CD14-positive monocyte (primary cell): ENCODE measurements at regions not wholly inside any gene's neighbourhood (a gene's known extent, or its start where the extent isn't known, plus 50 kb on each side); places are given as distances from the start of the nearest gene placed in this dataset.

ENCODE experiments used
- DNase-seq, 3 donors: peaks; one replicate each; pipeline ENCODE4 v3.0.0-alpha.2; 2011 to 2022
- H2AFZ ChIP-seq: 2 replicates; pipeline ENCODE4 v1.6.0; 2012; ENCODE audit warnings: mild to moderate bottlenecking, low read depth, low read length, inconsistent platforms; ENCODE audit not compliant: insufficient read depth, poor library complexity, severe bottlenecking
- H3K27ac ChIP-seq, 2 donors: 1 replicate in 1 of 2; 2 replicates in 1 of 2; pipeline ENCODE4 v1.5.1; 2012 to 2013; ENCODE audit warnings: low read length in 2 of 2, control low read depth in 1 of 2, inconsistent platforms in 1 of 2, low read depth in 1 of 2, mild to moderate bottlenecking in 1 of 2
- H3K27me3 ChIP-seq, 2 donors: one replicate each; pipeline versions ENCODE4 v1.6.0 to v1.6.1; 2011 to 2013; ENCODE audit warnings: low read length in 2 of 2; ENCODE audit not compliant: control insufficient read depth in 2 of 2, insufficient read depth in 2 of 2
- H3K36me3 ChIP-seq, 2 donors: replicated peaks in 1 of 2; 1 replicate in 1 of 2; 2 replicates in 1 of 2; pipeline versions ENCODE4 v1.5.1 to v1.6.1; 2012 to 2013; ENCODE audit warnings: low read length in 2 of 2, control low read depth in 1 of 2, inconsistent platforms in 1 of 2, mild to moderate bottlenecking in 1 of 2; ENCODE audit not compliant: insufficient read depth in 2 of 2, control insufficient read depth in 1 of 2
- H3K4me1 ChIP-seq, 2 donors: 1 replicate in 1 of 2; 2 replicates in 1 of 2; pipeline versions ENCODE4 v1.5.1 to v1.6.1; 2012 to 2013; ENCODE audit warnings: low read length in 2 of 2, control low read depth in 1 of 2, inconsistent platforms in 1 of 2, mild to moderate bottlenecking in 1 of 2, moderate library complexity in 1 of 2; ENCODE audit not compliant: insufficient read depth in 2 of 2, control insufficient read depth in 1 of 2
- H3K4me2 ChIP-seq: replicated peaks from 2 replicates; pipeline ENCODE3; 2012; ENCODE audit warnings: low read length, moderate library complexity, mild to moderate bottlenecking; ENCODE audit not compliant: poor library complexity, severe bottlenecking; ENCODE audit errors: extremely low read depth
- H3K4me3 ChIP-seq, 3 experiments: fragments of 200-600 bp in 1 of 3; sonication (generic) in 1 of 3; replicated peaks in 1 of 3; 1 replicate in 2 of 3; 2 replicates in 1 of 3; pipeline ENCODE4 v1.5.1; 2011 to 2013; ENCODE audit warnings: low read length in 3 of 3, mild to moderate bottlenecking in 3 of 3, control low read depth in 2 of 3, low read depth in 2 of 3, inconsistent platforms in 1 of 3, moderate library complexity in 1 of 3
- H3K79me2 ChIP-seq: 2 replicates; pipeline ENCODE4 v1.6.0; 2012; ENCODE audit warnings: mild to moderate bottlenecking, control low read depth, inconsistent platforms, low read length, moderate library complexity; ENCODE audit not compliant: insufficient read depth
- H3K9ac ChIP-seq: 2 replicates; pipeline ENCODE4 v1.6.0; 2017; ENCODE audit warnings: low read length, mild to moderate bottlenecking; ENCODE audit not compliant: insufficient read depth, poor library complexity, severe bottlenecking
- H3K9me3 ChIP-seq, 2 donors: replicated peaks in 1 of 2; 1 replicate in 1 of 2; 2 replicates in 1 of 2; pipeline versions ENCODE4 v1.5.1 to v1.6.1; 2012 to 2013; ENCODE audit warnings: low read length in 2 of 2, control low read depth in 1 of 2; ENCODE audit not compliant: control insufficient read depth in 1 of 2, insufficient read depth in 1 of 2
- H4K20me1 ChIP-seq: 2 replicates; pipeline ENCODE4 v1.6.0; 2012; ENCODE audit warnings: mild to moderate bottlenecking, low read length, control low read depth, moderate library complexity; ENCODE audit not compliant: insufficient read depth
- H3K27ac Mint-ChIP-seq, 7 donors: one replicate each; pipeline ENCODE4 v1.8.0; 2020; ENCODE audit warnings: mild to moderate bottlenecking in 7 of 7, mixed read lengths in 7 of 7, moderate library complexity in 6 of 7, inconsistent platforms in 2 of 7
- H3K27me3 Mint-ChIP-seq, 3 donors: one replicate each; pipeline ENCODE4 v1.8.0; 2021 to 2022; ENCODE audit warnings: low read depth in 3 of 3, mild to moderate bottlenecking in 3 of 3, mixed read lengths in 3 of 3, moderate library complexity in 3 of 3, inconsistent platforms in 1 of 3
- H3K36me3 Mint-ChIP-seq, 2 donors: one replicate each; pipeline ENCODE4 v1.8.0; 2020; ENCODE audit warnings: mixed read lengths in 2 of 2, inconsistent platforms in 1 of 2, mild to moderate bottlenecking in 1 of 2
- H3K4me1 Mint-ChIP-seq: one replicate; pipeline ENCODE4 v1.8.0; 2020; ENCODE audit warnings: mild to moderate bottlenecking, mixed read lengths
- H3K4me3 Mint-ChIP-seq, 2 donors: one replicate each; pipeline ENCODE4 v1.8.0; 2020; ENCODE audit warnings: mild to moderate bottlenecking in 2 of 2, mixed read lengths in 2 of 2, moderate library complexity in 1 of 2
- H3K9me3 Mint-ChIP-seq, 7 donors: one replicate each; pipeline ENCODE4 v1.8.0; 2020 to 2022; ENCODE audit warnings: mixed read lengths in 7 of 7, mild to moderate bottlenecking in 6 of 7, moderate library complexity in 6 of 7, inconsistent platforms in 2 of 7
- WGBS: methylation state at CpG from one replicate; pipeline ENCODE4 v1.1.5; 2013; ENCODE audit warnings: missing lambda C conversion rate; ENCODE audit not compliant: insufficient coverage; 5-methylcytosine and 5-hydroxymethylcytosine counted together
- intact Hi-C, 2 donors: fragments of 100-400 bp; cut with micrococcal nuclease; formaldehyde crosslinking; loops; one replicate each; pipeline versions ENCODE4 v1.15.0 to v1.15.1; 2023
- TF ChIP-seq, protein P1 (sequence below): fragments of 200-600 bp; IDR thresholded peaks from one replicate; pipeline ENCODE4 v1.8.0; 2022; ENCODE audit warnings: antibody characterized with exemption, mild to moderate bottlenecking

GRCh38 chr2:220669324-220669723, 902.8 kb downstream of the EPHA4 start:
- Histone ChIP-seq H3K27ac (no peak overlapping the region), H3K27me3 (no peaks in the 10 kb centered on the region), H3K36me3 (no peaks in the 10 kb centered on the region), H3K4me1 (no peaks in the 10 kb centered on the region), H4K20me1 (no peaks in the 10 kb centered on the region), H3K9ac (no peak overlapping the region), H3K79me2 (no peaks in the 10 kb centered on the region), H3K4me2 (no peak overlapping the region), H3K9me3 (no peaks in the 10 kb centered on the region), H3K4me3 (no peak overlapping the region), H2AFZ (no peak overlapping the region)
- H3K27ac Mint-ChIP-seq, result no peak overlapping the region
- no peak for DNase-seq
- H3K36me3 Mint-ChIP-seq, result no peaks in the 10 kb centered on the region
- intact Hi-C loops, result no loop called here
- 89% methylated on average over 4 of the region's 4 CpGs for WGBS
- peaks cover 0 to 3% (median 0%) of the 10 kb centered on the region in 7 donors for H3K9me3 Mint-ChIP-seq
- H3K4me3 Mint-ChIP-seq, result no peak overlapping the region
- TF ChIP-seq, protein P1, sequence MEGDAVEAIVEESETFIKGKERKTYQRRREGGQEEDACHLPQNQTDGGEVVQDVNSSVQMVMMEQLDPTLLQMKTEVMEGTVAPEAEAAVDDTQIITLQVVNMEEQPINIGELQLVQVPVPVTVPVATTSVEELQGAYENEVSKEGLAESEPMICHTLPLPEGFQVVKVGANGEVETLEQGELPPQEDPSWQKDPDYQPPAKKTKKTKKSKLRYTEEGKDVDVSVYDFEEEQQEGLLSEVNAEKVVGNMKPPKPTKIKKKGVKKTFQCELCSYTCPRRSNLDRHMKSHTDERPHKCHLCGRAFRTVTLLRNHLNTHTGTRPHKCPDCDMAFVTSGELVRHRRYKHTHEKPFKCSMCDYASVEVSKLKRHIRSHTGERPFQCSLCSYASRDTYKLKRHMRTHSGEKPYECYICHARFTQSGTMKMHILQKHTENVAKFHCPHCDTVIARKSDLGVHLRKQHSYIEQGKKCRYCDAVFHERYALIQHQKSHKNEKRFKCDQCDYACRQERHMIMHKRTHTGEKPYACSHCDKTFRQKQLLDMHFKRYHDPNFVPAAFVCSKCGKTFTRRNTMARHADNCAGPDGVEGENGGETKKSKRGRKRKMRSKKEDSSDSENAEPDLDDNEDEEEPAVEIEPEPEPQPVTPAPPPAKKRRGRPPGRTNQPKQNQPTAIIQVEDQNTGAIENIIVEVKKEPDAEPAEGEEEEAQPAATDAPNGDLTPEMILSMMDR, result no peak
- H3K4me1 Mint-ChIP-seq, result no peaks in the 10 kb centered on the region
- no peaks in the 10 kb centered on the region for H3K27me3 Mint-ChIP-seq

DNA sequence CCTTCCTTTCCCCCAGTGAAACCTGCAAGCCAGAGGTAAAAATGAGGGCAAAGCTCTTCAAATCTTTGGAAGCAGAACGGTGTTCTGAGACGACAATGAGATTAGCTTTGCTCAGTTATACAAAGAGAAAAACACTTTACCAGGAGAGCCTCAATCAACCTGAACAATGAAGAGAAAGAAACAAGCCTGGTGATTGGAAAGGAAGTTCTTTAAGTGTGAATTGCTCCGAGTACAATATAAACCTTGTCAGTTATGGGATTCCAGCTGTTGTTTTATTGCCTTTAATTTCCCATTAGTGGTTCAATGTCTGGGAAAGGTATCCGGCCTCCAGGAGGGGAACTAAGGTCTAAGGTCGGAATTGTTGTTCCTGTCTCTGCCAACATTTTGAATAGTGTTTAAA, 901.6 kb downstream of the EPHA4 start:
- no peaks in the 10 kb centered on the region for H3K36me3 ChIP-seq
- H2AFZ ChIP-seq, result no peak overlapping the region
- Mint-ChIP-seq H3K36me3 (no peaks in the 10 kb centered on the region), H3K27ac (no peak overlapping the region), H3K9me3 (peaks cover 0 to 3% (median 0%) of the 10 kb centered on the region in 7 donors), H3K4me3 (no peak overlapping the region), H3K4me1 (no peaks in the 10 kb centered on the region), H3K27me3 (no peaks in the 10 kb centered on the region)
- H3K27ac ChIP-seq, result no peak overlapping the region
- TF ChIP-seq, protein P1, result no peak
- H3K9me3 ChIP-seq, result no peaks in the 10 kb centered on the region
- H3K4me1 ChIP-seq, result no peaks in the 10 kb centered on the region
- H4K20me1 ChIP-seq, result no peaks in the 10 kb centered on the region
- no peak overlapping the region for H3K9ac ChIP-seq
- 89% methylated on average over 1 of the region's 5 CpGs for WGBS
- intact Hi-C loops, result no loop called here
- no peaks in the 10 kb centered on the region for H3K79me2 ChIP-seq
- no peaks in the 10 kb centered on the region for H3K27me3 ChIP-seq
- no peak overlapping the region for H3K4me2 ChIP-seq
- no peak for DNase-seq
- H3K4me3 ChIP-seq, result no peak overlapping the region
